ENCODE measurements at regions not wholly inside any gene's neighbourhood (a gene's known extent, or its start where the extent isn't known, plus 50 kb on each side); places are given as distances from the start of the nearest gene placed in this dataset.

- no peak overlapping the region for H3K9ac ChIP-seq (ENCODE audit: low read depth, low read length, poor library complexity)
- no peak overlapping the region for H2AFZ ChIP-seq (ENCODE audit: low read length)
- no peak overlapping the region for H2AK5ac ChIP-seq (ENCODE audit: low read depth, low read length)
- no peaks in the 10 kb centered on the region for H3K79me1 ChIP-seq (ENCODE audit: low read depth, low read length)
- H3K18ac ChIP-seq (ENCODE audit: low read length) = peak overlapping the region; percentile 36
- no peaks in the 10 kb centered on the region for H3K36me3 ChIP-seq (replicated peaks in 1 of 2; ENCODE audit: control insufficient read depth in 2 of 2, insufficient read depth in 2 of 2, low read length in 2 of 2)
- H2BK15ac ChIP-seq (ENCODE audit: low read length) = no peak overlapping the region
- peaks cover 0 to 5% of the 10 kb centered on the region in 2 donors for H3K9me3 ChIP-seq (replicated peaks in 1 of 2; ENCODE audit: control insufficient read depth in 2 of 2, insufficient read depth in 1 of 2, low read depth in 1 of 2, low read length in 2 of 2)
- WGBS, 2 donors (ENCODE audit: extremely low coverage in 2 of 2, insufficient read length in 2 of 2, insufficient replicate concordance in 1 of 2) = no CpG with 5 or more reads among the region's 6 CpGs
- H3K4me2 ChIP-seq (ENCODE audit: insufficient read depth, low read length, poor library complexity, severe bottlenecking) = no peak overlapping the region
- H3K4me1 ChIP-seq (ENCODE audit: control insufficient read depth in 2 of 2, insufficient read depth in 1 of 2, low read depth in 1 of 2, low read length in 2 of 2) = peaks cover 8 to 10% of the 10 kb centered on the region in 2 donors
- no peak overlapping the region for H3K14ac ChIP-seq (ENCODE audit: low read length)
- H3K4me3 ChIP-seq (ENCODE audit: low read length in 2 of 2) = no peak overlapping the region
- H3K23ac ChIP-seq (ENCODE audit: low read depth, low read length, poor library complexity) = no peak overlapping the region
- H2BK5ac ChIP-seq (ENCODE audit: low read length) = no peak overlapping the region
- H2BK120ac ChIP-seq (ENCODE audit: low read depth, low read length) = no peak overlapping the region
- H4K91ac ChIP-seq (ENCODE audit: low read depth, low read length, poor library complexity) = no peak overlapping the region
- H2BK12ac ChIP-seq (ENCODE audit: low read length) = no peak overlapping the region
- no peak overlapping the region for H3K4ac ChIP-seq (ENCODE audit: low read length)
- no peak for DNase-seq (ENCODE audit: low spot score)
- no peak overlapping the region for H3K27ac ChIP-seq (replicated peaks; ENCODE audit: low read length)
- H3K27me3 ChIP-seq (ENCODE audit: control insufficient read depth in 3 of 3, insufficient read depth in 3 of 3, low read depth in 1 of 3, low read length in 3 of 3) = peaks cover 27 to 93% (median 47%) of the 10 kb centered on the region in 3 experiments
- H4K8ac ChIP-seq (ENCODE audit: low read depth, low read length) = no peak overlapping the region
Observed at GRCh38 chr7:128164955-128165670, 76.0 kb upstream of the LEP start.

DNA sequence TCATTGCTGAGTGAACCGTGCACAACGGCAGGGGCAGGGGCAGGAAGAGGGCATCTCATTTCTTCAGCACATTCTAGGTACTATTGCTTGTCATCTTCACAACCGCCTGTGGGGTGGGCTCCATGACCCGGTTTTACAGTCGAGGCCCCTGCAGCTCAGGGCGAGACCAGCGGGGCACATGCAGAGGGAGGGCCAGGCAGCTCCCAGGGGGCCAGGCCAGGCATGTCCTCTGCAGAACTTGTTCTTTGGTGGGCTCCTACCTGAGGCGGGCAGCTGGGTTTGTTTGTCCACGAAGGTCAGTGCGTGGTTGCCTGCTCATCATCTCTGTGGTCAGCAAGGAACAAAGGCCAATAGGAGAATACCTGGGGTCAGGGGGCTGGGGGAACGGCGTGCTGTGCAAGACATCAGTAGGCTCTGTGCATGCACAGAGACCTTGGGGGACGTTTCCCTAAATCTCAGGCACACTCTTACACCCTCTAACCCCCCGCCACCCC is 75.1 kb upstream of the LEP start:
- H2AFZ ChIP-seq (ENCODE audit: low read length) = peak overlapping the region; percentile 86
- no CpG with 5 or more reads among the region's 14 CpGs for WGBS, 2 donors (ENCODE audit: extremely low coverage in 2 of 2, insufficient read length in 2 of 2, insufficient replicate concordance in 1 of 2)
- peaks cover 8 to 10% of the 10 kb centered on the region in 2 donors for H3K4me1 ChIP-seq (ENCODE audit: control insufficient read depth in 2 of 2, insufficient read depth in 1 of 2, low read depth in 1 of 2, low read length in 2 of 2)
- H3K79me1 ChIP-seq (ENCODE audit: low read depth, low read length) = no peaks in the 10 kb centered on the region
- H2BK5ac ChIP-seq (ENCODE audit: low read length) = no peak overlapping the region
- no peak overlapping the region for H3K9ac ChIP-seq (ENCODE audit: low read depth, low read length, poor library complexity)
- peaks cover 0 to 5% of the 10 kb centered on the region in 2 donors for H3K9me3 ChIP-seq (replicated peaks in 1 of 2; ENCODE audit: control insufficient read depth in 2 of 2, insufficient read depth in 1 of 2, low read depth in 1 of 2, low read length in 2 of 2)
- H2BK15ac ChIP-seq (ENCODE audit: low read length) = no peak overlapping the region
- H3K36me3 ChIP-seq (replicated peaks in 1 of 2; ENCODE audit: control insufficient read depth in 2 of 2, insufficient read depth in 2 of 2, low read length in 2 of 2) = no peaks in the 10 kb centered on the region
- peak overlapping the region; percentile 15 for H3K18ac ChIP-seq (ENCODE audit: low read length)
- H2AK5ac ChIP-seq (ENCODE audit: low read depth, low read length) = no peak overlapping the region
- no peak overlapping the region for H3K4me3 ChIP-seq (ENCODE audit: low read length in 2 of 2)
- H4K91ac ChIP-seq (ENCODE audit: low read depth, low read length, poor library complexity) = no peak overlapping the region
- no peak for DNase-seq (ENCODE audit: low spot score)
- H2BK12ac ChIP-seq (ENCODE audit: low read length) = no peak overlapping the region
- H3K23ac ChIP-seq (ENCODE audit: low read depth, low read length, poor library complexity) = no peak overlapping the region
- no peak overlapping the region for H3K27ac ChIP-seq (replicated peaks; ENCODE audit: low read length)
- H3K4ac ChIP-seq (ENCODE audit: low read length) = no peak overlapping the region
- no peak overlapping the region for H3K14ac ChIP-seq (ENCODE audit: low read length)
- H3K27me3 ChIP-seq (ENCODE audit: control insufficient read depth in 3 of 3, insufficient read depth in 3 of 3, low read depth in 1 of 3, low read length in 3 of 3) = peaks cover 27 to 97% (median 51%) of the 10 kb centered on the region in 3 experiments
- H2BK120ac ChIP-seq (ENCODE audit: low read depth, low read length) = no peak overlapping the region
- H4K8ac ChIP-seq (ENCODE audit: low read depth, low read length) = no peak overlapping the region
- peak overlapping the region; percentile 78 for H3K4me2 ChIP-seq (ENCODE audit: insufficient read depth, low read length, poor library complexity, severe bottlenecking)

- Histone ChIP-seq H3K4me3 (ENCODE audit: low read length in 2 of 2) (peak overlapping the region; percentile 44 to 76), H2BK15ac (ENCODE audit: low read length) (no peak overlapping the region), H3K18ac (ENCODE audit: low read length) (peak overlapping the region; percentile 66), H3K36me3 (replicated peaks in 1 of 2; ENCODE audit: control insufficient read depth in 2 of 2, insufficient read depth in 2 of 2, low read length in 2 of 2) (no peaks in the 10 kb centered on the region), H3K79me1 (ENCODE audit: low read depth, low read length) (no peaks in the 10 kb centered on the region), H3K14ac (ENCODE audit: low read length) (no peak overlapping the region), H3K27me3 (ENCODE audit: control insufficient read depth in 3 of 3, insufficient read depth in 3 of 3, low read depth in 1 of 3, low read length in 3 of 3) (peaks cover 27 to 96% (median 53%) of the 10 kb centered on the region in 3 experiments), H4K91ac (ENCODE audit: low read depth, low read length, poor library complexity) (no peak overlapping the region), H2AK5ac (ENCODE audit: low read depth, low read length) (no peak overlapping the region), H3K27ac (replicated peaks; ENCODE audit: low read length) (no peak overlapping the region), H2BK120ac (ENCODE audit: low read depth, low read length) (no peak overlapping the region), H2AFZ (ENCODE audit: low read length) (peak overlapping the region; percentile 86), H3K9ac (ENCODE audit: low read depth, low read length, poor library complexity) (no peak overlapping the region), H3K23ac (ENCODE audit: low read depth, low read length, poor library complexity) (peak overlapping the region; percentile 82), H3K4ac (ENCODE audit: low read length) (no peak overlapping the region), H3K9me3 (replicated peaks in 1 of 2; ENCODE audit: control insufficient read depth in 2 of 2, insufficient read depth in 1 of 2, low read depth in 1 of 2, low read length in 2 of 2) (peaks cover 0 to 5% of the 10 kb centered on the region in 2 donors), H3K4me1 (ENCODE audit: control insufficient read depth in 2 of 2, insufficient read depth in 1 of 2, low read depth in 1 of 2, low read length in 2 of 2) (peaks cover 8 to 10% of the 10 kb centered on the region in 2 donors), H2BK12ac (ENCODE audit: low read length) (no peak overlapping the region), H3K4me2 (ENCODE audit: insufficient read depth, low read length, poor library complexity, severe bottlenecking) (peak overlapping the region; percentile 78), H4K8ac (ENCODE audit: low read depth, low read length) (no peak overlapping the region), H2BK5ac (ENCODE audit: low read length) (no peak overlapping the region)
- DNase-seq (ENCODE audit: low spot score) = no peak
- no CpG with 5 or more reads among the region's 44 CpGs for WGBS, 2 donors (ENCODE audit: extremely low coverage in 2 of 2, insufficient read length in 2 of 2, insufficient replicate concordance in 1 of 2)
Observed at GRCh38 chr7:128166603-128167041, 74.5 kb upstream of the LEP start.

DNA sequence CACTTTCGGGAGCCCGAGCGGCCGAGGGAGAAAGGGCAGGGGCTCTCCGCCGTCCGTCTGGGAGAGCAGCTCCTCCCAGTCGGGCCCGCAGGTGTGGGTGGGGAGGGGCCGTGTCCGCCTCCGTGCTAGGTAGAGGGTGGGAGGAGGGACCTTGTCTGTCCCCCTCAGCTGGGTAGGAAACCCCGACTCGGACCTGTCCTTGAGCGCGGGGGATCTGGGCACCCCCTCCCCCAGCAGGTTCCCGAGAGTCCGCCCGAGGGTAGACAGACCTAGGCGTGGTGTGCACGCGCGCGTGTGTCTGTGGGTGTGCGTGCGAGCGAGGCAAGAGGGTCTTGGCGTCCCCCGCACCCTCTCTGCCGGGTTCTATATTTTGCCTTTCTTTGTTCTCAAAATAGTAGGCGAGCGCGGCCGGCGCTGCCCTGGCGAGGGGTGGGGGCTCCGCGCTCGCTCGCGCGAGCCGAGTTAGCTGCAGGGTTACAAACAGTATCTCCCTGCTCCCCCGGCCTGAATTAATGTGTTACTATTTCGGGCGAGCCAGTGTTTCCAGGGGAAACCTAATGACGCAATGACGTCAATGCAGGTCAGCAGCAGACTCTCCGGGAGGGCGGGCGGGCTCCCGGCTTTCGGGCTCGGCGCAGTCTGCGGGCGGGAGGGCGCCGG is 73.9 kb upstream of the LEP start:
- Histone ChIP-seq H3K4me1 (ENCODE audit: control insufficient read depth in 2 of 2, insufficient read depth in 1 of 2, low read depth in 1 of 2, low read length in 2 of 2) (peaks cover 8 to 10% of the 10 kb centered on the region in 2 donors), H2BK120ac (ENCODE audit: low read depth, low read length) (no peak overlapping the region), H3K4ac (ENCODE audit: low read length) (no peak overlapping the region), H2AFZ (ENCODE audit: low read length) (peak overlapping the region; percentile 86), H3K23ac (ENCODE audit: low read depth, low read length, poor library complexity) (peak overlapping the region; percentile 82), H3K9ac (ENCODE audit: low read depth, low read length, poor library complexity) (peak overlapping the region; percentile 74), H3K18ac (ENCODE audit: low read length) (peak overlapping the region; percentile 57), H3K36me3 (replicated peaks in 1 of 2; ENCODE audit: control insufficient read depth in 2 of 2, insufficient read depth in 2 of 2, low read length in 2 of 2) (no peaks in the 10 kb centered on the region), H3K4me2 (ENCODE audit: insufficient read depth, low read length, poor library complexity, severe bottlenecking) (peak overlapping the region; percentile 78), H3K14ac (ENCODE audit: low read length) (peak overlapping the region; percentile 72), H2BK15ac (ENCODE audit: low read length) (no peak overlapping the region), H2BK5ac (ENCODE audit: low read length) (no peak overlapping the region), H2BK12ac (ENCODE audit: low read length) (no peak overlapping the region), H3K79me1 (ENCODE audit: low read depth, low read length) (no peaks in the 10 kb centered on the region), H4K8ac (ENCODE audit: low read depth, low read length) (no peak overlapping the region), H3K9me3 (replicated peaks in 1 of 2; ENCODE audit: control insufficient read depth in 2 of 2, insufficient read depth in 1 of 2, low read depth in 1 of 2, low read length in 2 of 2) (peaks cover 0 to 5% of the 10 kb centered on the region in 2 donors), H3K27ac (replicated peaks; ENCODE audit: low read length) (no peak overlapping the region), H3K27me3 (ENCODE audit: control insufficient read depth in 3 of 3, insufficient read depth in 3 of 3, low read depth in 1 of 3, low read length in 3 of 3) (peaks cover 27 to 97% (median 56%) of the 10 kb centered on the region in 3 experiments), H4K91ac (ENCODE audit: low read depth, low read length, poor library complexity) (no peak overlapping the region), H3K4me3 (ENCODE audit: low read length in 2 of 2) (peak overlapping the region; percentile 44 to 76), H2AK5ac (ENCODE audit: low read depth, low read length) (no peak overlapping the region)
- WGBS, 2 donors (ENCODE audit: extremely low coverage in 2 of 2, insufficient read length in 2 of 2, insufficient replicate concordance in 1 of 2) = no CpG with 5 or more reads among the region's 59 CpGs
- no peak for DNase-seq (ENCODE audit: low spot score)
